ENCODE measurements at regions not wholly inside any gene's neighbourhood (a gene's known extent, or its start where the extent isn't known, plus 50 kb on each side); places are given as distances from the start of the nearest gene placed in this dataset.

GRCh38 chr19:31908080-31908479 is 437.3 kb upstream of the ZNF507 start:
- no peak overlapping the region for H2AFZ ChIP-seq (ENCODE audit: low read length)
- no peak overlapping the region for H2BK20ac ChIP-seq (ENCODE audit: low read length)
- no peak overlapping the region for H3K4me3 ChIP-seq (ENCODE audit: extremely low read depth in 1 of 4, insufficient read depth in 2 of 4, low read depth in 3 of 4, low read length in 4 of 4)
- no peaks in the 10 kb centered on the region for H3K79me1 ChIP-seq (ENCODE audit: low read depth, low read length)
- no peak overlapping the region for H3K18ac ChIP-seq (ENCODE audit: extremely low read depth, low read length)
- no peak overlapping the region for H4K5ac ChIP-seq (ENCODE audit: insufficient read length, low read depth, low read length)
- no peak overlapping the region for H2AK5ac ChIP-seq (ENCODE audit: low read depth, low read length)
- H3K9me3 ChIP-seq (ENCODE audit: insufficient read depth in 2 of 2, low read depth in 1 of 2, low read length in 1 of 2): no peaks in the 10 kb centered on the region
- no peaks in the 10 kb centered on the region for H3K36me3 ChIP-seq (ENCODE audit: control insufficient read depth in 2 of 4, insufficient read depth in 4 of 4, low read length in 3 of 4)
- no peak overlapping the region for H2BK12ac ChIP-seq (ENCODE audit: low read depth, low read length)
- H3K56ac ChIP-seq (replicated peaks; ENCODE audit: insufficient read length, low read depth, low read length): no peak overlapping the region
- H3K27ac ChIP-seq (ENCODE audit: low read depth, low read length): no peak overlapping the region
- no peak overlapping the region for H4K8ac ChIP-seq (ENCODE audit: extremely low read depth, insufficient read depth, low read length)
- no peak overlapping the region for H2BK15ac ChIP-seq (ENCODE audit: low read length)
- no peak for DNase-seq (ENCODE audit: low read depth in 1 of 2, low spot score in 2 of 2)
- H4K20me1 ChIP-seq (replicated peaks in 1 of 2; ENCODE audit: control insufficient read depth in 1 of 2, insufficient read depth in 2 of 2, low read length in 2 of 2): no peaks in the 10 kb centered on the region
- FAIRE-seq: no peak
- no peak overlapping the region for H3K4ac ChIP-seq (replicated peaks; ENCODE audit: insufficient read length, low read depth, low read length)
- no peak overlapping the region for H3K14ac ChIP-seq (ENCODE audit: insufficient read length)
- H3K23me2 ChIP-seq (ENCODE audit: low read depth, low read length): no peaks in the 10 kb centered on the region; the same call in 1 of the 2 replicates
- H3K27me3 ChIP-seq (replicated peaks in 1 of 4; ENCODE audit: control insufficient read depth in 3 of 4, extremely low read depth in 1 of 4, insufficient read depth in 3 of 4, low read length in 3 of 4): no peaks in the 10 kb centered on the region
- CTCF ChIA-PET (ENCODE audit: partially characterized antibody): interaction anchor here (0.6 to 1.2 kb wide), 2 partner anchors 165 to 316 kb away, joined by 3 read pairs; no protein-coding TSS in a partner anchor
- no peak overlapping the region for H3K4me2 ChIP-seq (ENCODE audit: insufficient read depth in 1 of 2, low read depth in 2 of 2, low read length in 2 of 2)
- no peak overlapping the region for H3K9ac ChIP-seq (replicated peaks in 1 of 4; ENCODE audit: extremely low read depth in 1 of 4, low read depth in 3 of 4, low read length in 3 of 4)
- no peak overlapping the region for H2BK120ac ChIP-seq (replicated peaks; ENCODE audit: low read depth, low read length)
- H4K91ac ChIP-seq (replicated peaks; ENCODE audit: insufficient read length, low read length): no peak overlapping the region
- no peak overlapping the region for H3K23ac ChIP-seq (ENCODE audit: insufficient read length)
- H3K79me2 ChIP-seq (ENCODE audit: control insufficient read depth in 1 of 2, insufficient read depth in 2 of 2, low read length in 2 of 2): no peaks in the 10 kb centered on the region
- H3K4me1 ChIP-seq (replicated peaks in 1 of 4; ENCODE audit: control insufficient read depth in 3 of 4, insufficient read depth in 4 of 4, low read length in 3 of 4): no peaks in the 10 kb centered on the region
- no peak overlapping the region for H2BK5ac ChIP-seq (ENCODE audit: low read depth, low read length)
- POLR2A ChIA-PET (ENCODE audit: partially characterized antibody): no interaction called here
- WGBS, 2 experiments (ENCODE audit: extremely low coverage in 1 of 2, insufficient coverage in 1 of 2, insufficient read length in 1 of 2, insufficient replicate concordance in 2 of 2, low coverage in 1 of 2, low lambda C conversion rate in 2 of 2, missing lambda C conversion rate in 1 of 2): 91% methylated on average over 3 of the region's 3 CpGs; no CpG with 5 or more reads in 1 of the 2 experiments
- no peak for TF ChIP-seq KDM1A (IDR thresholded peaks at IDR 0.05; ENCODE audit: borderline replicate concordance, low read length)
- no peak for TF ChIP-seq SAP30 (IDR thresholded peaks at IDR 0.05; ENCODE audit: insufficient read depth, insufficient replicate concordance, low read length)
- TF ChIP-seq CREB1 (IDR thresholded peaks at IDR 0.05): no peak
- no peak for TF ChIP-seq EGR1 (IDR thresholded peaks at IDR 0.05; ENCODE audit: borderline replicate concordance, low read depth, low read length)
- TF ChIP-seq RAD21 (IDR thresholded peaks at IDR 0.05 in 1 of 2, conservative IDR thresholded peaks at IDR 0.05 in 1 of 2; ENCODE audit: low read depth in 2 of 2, low read length in 2 of 2): no peak
- TF ChIP-seq ASH2L (IDR thresholded peaks at IDR 0.05; ENCODE audit: low read length): no peak
- TF ChIP-seq ATF2 (IDR thresholded peaks at IDR 0.05; ENCODE audit: low read length): no peak
- no peak for TF ChIP-seq KDM4A (IDR thresholded peaks at IDR 0.05; ENCODE audit: low read depth, low read length, severe bottlenecking)
- TF ChIP-seq SP2 (IDR thresholded peaks at IDR 0.05; ENCODE audit: low read length): no peak
- no peak for TF ChIP-seq NANOG (IDR thresholded peaks at IDR 0.05; ENCODE audit: insufficient read depth, low read depth, low read length, poor library complexity, severe bottlenecking)
- no peak for TF ChIP-seq RBBP5 (IDR thresholded peaks at IDR 0.05; ENCODE audit: borderline replicate concordance, low read depth, low read length)
- TF ChIP-seq GTF2F1 (IDR thresholded peaks at IDR 0.05; ENCODE audit: borderline replicate concordance, low read depth, low read length): no peak
- TF ChIP-seq KDM5A (IDR thresholded peaks at IDR 0.05; ENCODE audit: low read length): no peak
